ENCODE measurements at regions not wholly inside any gene's neighbourhood (a gene's known extent, or its start where the extent isn't known, plus 50 kb on each side); places are given as distances from the start of the nearest gene placed in this dataset.

GRCh38 chr3:71851878-71852277 lies 66.9 kb upstream of the PROK2 start:
- TF ChIP-seq POLR2AphosphoS5 (IDR thresholded peaks at IDR 0.05) = no peak
- TF ChIP-seq, protein P1, sequence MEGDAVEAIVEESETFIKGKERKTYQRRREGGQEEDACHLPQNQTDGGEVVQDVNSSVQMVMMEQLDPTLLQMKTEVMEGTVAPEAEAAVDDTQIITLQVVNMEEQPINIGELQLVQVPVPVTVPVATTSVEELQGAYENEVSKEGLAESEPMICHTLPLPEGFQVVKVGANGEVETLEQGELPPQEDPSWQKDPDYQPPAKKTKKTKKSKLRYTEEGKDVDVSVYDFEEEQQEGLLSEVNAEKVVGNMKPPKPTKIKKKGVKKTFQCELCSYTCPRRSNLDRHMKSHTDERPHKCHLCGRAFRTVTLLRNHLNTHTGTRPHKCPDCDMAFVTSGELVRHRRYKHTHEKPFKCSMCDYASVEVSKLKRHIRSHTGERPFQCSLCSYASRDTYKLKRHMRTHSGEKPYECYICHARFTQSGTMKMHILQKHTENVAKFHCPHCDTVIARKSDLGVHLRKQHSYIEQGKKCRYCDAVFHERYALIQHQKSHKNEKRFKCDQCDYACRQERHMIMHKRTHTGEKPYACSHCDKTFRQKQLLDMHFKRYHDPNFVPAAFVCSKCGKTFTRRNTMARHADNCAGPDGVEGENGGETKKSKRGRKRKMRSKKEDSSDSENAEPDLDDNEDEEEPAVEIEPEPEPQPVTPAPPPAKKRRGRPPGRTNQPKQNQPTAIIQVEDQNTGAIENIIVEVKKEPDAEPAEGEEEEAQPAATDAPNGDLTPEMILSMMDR (IDR thresholded peaks at IDR 0.05) = no peak
- no peak for TF ChIP-seq POLR2A (IDR thresholded peaks at IDR 0.05)
- no peak for TF ChIP-seq EP300 (IDR thresholded peaks at IDR 0.05)
